Mammary epithelial cell (primary cell): ENCODE measurements at regions not wholly inside any gene's neighbourhood (a gene's known extent, or its start where the extent isn't known, plus 50 kb on each side); places are given as distances from the start of the nearest gene placed in this dataset.

Experiments used
- EZH2 ChIP-seq: IDR thresholded peaks from 2 replicates; pipeline ENCODE4 v1.6.1; 2012; ENCODE audit warnings: low read length, inconsistent platforms, borderline replicate concordance
- TF ChIP-seq, protein P1 (sequence below), 2 donors: IDR thresholded peaks in 1 of 2; conservative IDR thresholded peaks in 1 of 2; 2 replicates each; pipeline ENCODE4 v1.5.1; 2011 to 2012; ENCODE audit warnings: inconsistent platforms in 2 of 2, low read length in 2 of 2, mild to moderate bottlenecking in 2 of 2, control low read depth in 1 of 2, low read depth in 1 of 2; ENCODE audit not compliant: insufficient read depth in 1 of 2; ENCODE audit errors: extremely low read depth in 1 of 2

- TF ChIP-seq, protein P1, sequence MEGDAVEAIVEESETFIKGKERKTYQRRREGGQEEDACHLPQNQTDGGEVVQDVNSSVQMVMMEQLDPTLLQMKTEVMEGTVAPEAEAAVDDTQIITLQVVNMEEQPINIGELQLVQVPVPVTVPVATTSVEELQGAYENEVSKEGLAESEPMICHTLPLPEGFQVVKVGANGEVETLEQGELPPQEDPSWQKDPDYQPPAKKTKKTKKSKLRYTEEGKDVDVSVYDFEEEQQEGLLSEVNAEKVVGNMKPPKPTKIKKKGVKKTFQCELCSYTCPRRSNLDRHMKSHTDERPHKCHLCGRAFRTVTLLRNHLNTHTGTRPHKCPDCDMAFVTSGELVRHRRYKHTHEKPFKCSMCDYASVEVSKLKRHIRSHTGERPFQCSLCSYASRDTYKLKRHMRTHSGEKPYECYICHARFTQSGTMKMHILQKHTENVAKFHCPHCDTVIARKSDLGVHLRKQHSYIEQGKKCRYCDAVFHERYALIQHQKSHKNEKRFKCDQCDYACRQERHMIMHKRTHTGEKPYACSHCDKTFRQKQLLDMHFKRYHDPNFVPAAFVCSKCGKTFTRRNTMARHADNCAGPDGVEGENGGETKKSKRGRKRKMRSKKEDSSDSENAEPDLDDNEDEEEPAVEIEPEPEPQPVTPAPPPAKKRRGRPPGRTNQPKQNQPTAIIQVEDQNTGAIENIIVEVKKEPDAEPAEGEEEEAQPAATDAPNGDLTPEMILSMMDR (conservative IDR thresholded peaks at IDR 0.05 in 1 of 2, IDR thresholded peaks at IDR 0.05 in 1 of 2; ENCODE audit: extremely low read depth in 1 of 2, insufficient read depth in 1 of 2, low read depth in 1 of 2, low read length in 2 of 2), result no peak
- TF ChIP-seq EZH2, result no peak
Observed at GRCh38 chr14:100463937-100464336, 123.3 kb downstream of the BEGAIN start.
